ENCODE measurements at regions not wholly inside any gene's neighbourhood (a gene's known extent, or its start where the extent isn't known, plus 50 kb on each side); places are given as distances from the start of the nearest gene placed in this dataset.

- Histone ChIP-seq H4K20me1 (replicated peaks; ENCODE audit: control insufficient read depth, extremely low read depth, insufficient read depth, low read length) (no peaks in the 10 kb centered on the region), H3K4me3 (replicated peaks in 1 of 3; ENCODE audit: insufficient read depth in 1 of 3, low read depth in 1 of 3, low read length in 3 of 3) (no peak overlapping the region), H3K27me3 (ENCODE audit: control insufficient read depth in 2 of 2, insufficient read depth in 2 of 2, low read length in 2 of 2) (no peaks in the 10 kb centered on the region), H3K4me2 (ENCODE audit: insufficient read depth, low read length) (no peak overlapping the region), H3K36me3 (ENCODE audit: control insufficient read depth in 2 of 2, extremely low read depth in 1 of 2, insufficient read depth in 2 of 2, low read length in 2 of 2) (no peaks in the 10 kb centered on the region), H2AFZ (ENCODE audit: low read depth, low read length) (no peak overlapping the region), H3K9me3 (replicated peaks; ENCODE audit: control insufficient read depth, insufficient read depth, low read length) (no peaks in the 10 kb centered on the region), H3K9me1 (replicated peaks; ENCODE audit: control insufficient read depth, extremely low read depth, insufficient read depth, low read length) (no peaks in the 10 kb centered on the region), H3K79me2 (ENCODE audit: control insufficient read depth, insufficient read depth, low read length) (no peaks in the 10 kb centered on the region), H3K27ac (ENCODE audit: insufficient read depth, low read depth, low read length) (no peak overlapping the region), H3K9ac (replicated peaks; ENCODE audit: extremely low read depth, insufficient read depth, low read length) (no peak overlapping the region), H3K4me1 (ENCODE audit: control insufficient read depth, extremely low read depth, insufficient read depth, low read length) (no peaks in the 10 kb centered on the region)
- DNase-seq (ENCODE audit: low read depth, low spot score): no peak
- dilution Hi-C loops (cut with MboI; ENCODE audit: extremely low pct_ligation_motif_present, low sequenced_read_pairs) (no loop called here), intact Hi-C loops (cut with micrococcal nuclease) (loop anchor here (1.0 kb wide), 1 partner anchor 44 kb away; no protein-coding TSS in a partner anchor)
- CTCF ChIA-PET: no interaction called here
- no peak for FAIRE-seq
- TF ChIP-seq GATA2 (IDR thresholded peaks at IDR 0.05; ENCODE audit: insufficient read depth, insufficient read length, low read depth, low read length): no peak
- POLR2A ChIA-PET: no interaction called here
- no TSS peak for BruUV-seq (replicated peaks)
Measured at GRCh38 chr2:228644199-228644598, 462.7 kb upstream of the SPHKAP start.

GRCh38 chr2:228642861-228643260 is 461.4 kb upstream of the SPHKAP start:
- Histone ChIP-seq H3K36me3 (ENCODE audit: control insufficient read depth in 2 of 2, extremely low read depth in 1 of 2, insufficient read depth in 2 of 2, low read length in 2 of 2) (no peaks in the 10 kb centered on the region), H3K4me2 (ENCODE audit: insufficient read depth, low read length) (no peak overlapping the region), H3K4me3 (replicated peaks in 1 of 3; ENCODE audit: insufficient read depth in 1 of 3, low read depth in 1 of 3, low read length in 3 of 3) (no peak overlapping the region), H4K20me1 (replicated peaks; ENCODE audit: control insufficient read depth, extremely low read depth, insufficient read depth, low read length) (no peaks in the 10 kb centered on the region), H3K9me1 (replicated peaks; ENCODE audit: control insufficient read depth, extremely low read depth, insufficient read depth, low read length) (no peaks in the 10 kb centered on the region), H2AFZ (ENCODE audit: low read depth, low read length) (no peak overlapping the region), H3K9me3 (replicated peaks; ENCODE audit: control insufficient read depth, insufficient read depth, low read length) (no peaks in the 10 kb centered on the region), H3K79me2 (ENCODE audit: control insufficient read depth, insufficient read depth, low read length) (no peaks in the 10 kb centered on the region), H3K4me1 (ENCODE audit: control insufficient read depth, extremely low read depth, insufficient read depth, low read length) (no peaks in the 10 kb centered on the region), H3K27me3 (ENCODE audit: control insufficient read depth in 2 of 2, insufficient read depth in 2 of 2, low read length in 2 of 2) (no peaks in the 10 kb centered on the region), H3K27ac (ENCODE audit: insufficient read depth, low read depth, low read length) (no peak overlapping the region), H3K9ac (replicated peaks; ENCODE audit: extremely low read depth, insufficient read depth, low read length) (no peak overlapping the region)
- no peak for TF ChIP-seq EZH2 (IDR thresholded peaks at IDR 0.05; ENCODE audit: borderline replicate concordance, low read depth, low read length, severe bottlenecking)
- no peak for TF ChIP-seq POLR2AphosphoS5 (IDR thresholded peaks at IDR 0.05; ENCODE audit: insufficient read depth, low read depth, low read length)
- no peak for TF ChIP-seq JUN (IDR thresholded peaks at IDR 0.05; ENCODE audit: borderline replicate concordance, insufficient read depth, insufficient read length, low read depth)
- TF ChIP-seq FOS (IDR thresholded peaks at IDR 0.05; ENCODE audit: borderline replicate concordance, insufficient read depth, low read length): no peak
- no peak for TF ChIP-seq POLR2A (IDR thresholded peaks at IDR 0.05; ENCODE audit: low read depth, low read length)
- TF ChIP-seq MYC (IDR thresholded peaks at IDR 0.05; ENCODE audit: low read depth, low read length): no peak
- TF ChIP-seq GATA2 (IDR thresholded peaks at IDR 0.05; ENCODE audit: insufficient read depth, insufficient read length, low read depth, low read length): no peak
- TF ChIP-seq CTCF (IDR thresholded peaks at IDR 0.05; ENCODE audit: extremely low read depth in 1 of 2, insufficient read depth in 1 of 2, low read depth in 1 of 2, low read length in 2 of 2): no peak
- TF ChIP-seq, protein P1, sequence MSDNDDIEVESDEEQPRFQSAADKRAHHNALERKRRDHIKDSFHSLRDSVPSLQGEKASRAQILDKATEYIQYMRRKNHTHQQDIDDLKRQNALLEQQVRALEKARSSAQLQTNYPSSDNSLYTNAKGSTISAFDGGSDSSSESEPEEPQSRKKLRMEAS (IDR thresholded peaks at IDR 0.05; ENCODE audit: insufficient read depth, insufficient read length): no peak
- DNase-seq (ENCODE audit: low read depth, low spot score) (no peak), FAIRE-seq (no peak)
- intact Hi-C loops (cut with micrococcal nuclease) (no loop called here), dilution Hi-C loops (cut with MboI; ENCODE audit: extremely low pct_ligation_motif_present, low sequenced_read_pairs) (no loop called here)
- POLR2A ChIA-PET: no interaction called here
- CTCF ChIA-PET: no interaction called here
- no TSS peak for BruUV-seq (replicated peaks)

All from endothelial cell of umbilical vein (primary cell).